HCT116 (cell line): ENCODE measurements at regions not wholly inside any gene's neighbourhood (a gene's known extent, or its start where the extent isn't known, plus 50 kb on each side); places are given as distances from the start of the nearest gene placed in this dataset.

Experiments
- ATAC-seq: fragments of 200-7000 bp; cut with Tn5 transposase; 2 replicates; pipeline ENCODE4 v1.9.1; 2020; ENCODE audit warnings: mild to moderate bottlenecking, moderate library complexity
- BruUV-seq: library from RNA; stranded (reverse); fragments of 400-500 nt; replicated peaks from 2 replicates; lab custom pipeline; 2021; lab: Mats Ljungman, UMichigan
- CTCF ChIA-PET: fragments of 300-600 bp; sonication (Branson Sonifier 250); formaldehyde crosslinking; loops from one replicate; lab custom pipeline; 2021; ENCODE audit warnings: antibody characterized with exemption; lab: Charles Lee
- POLR2A ChIA-PET: fragments of 300-600, 350-600 bp; sonication (Branson Sonifier 250); formaldehyde crosslinking; loops from one replicate; lab custom pipeline; 2021; ENCODE audit warnings: antibody characterized with exemption; lab: Charles Lee
- RAD21 ChIA-PET, 2 experiments: fragments of 300-600 bp; sonication (Branson Sonifier 250); formaldehyde crosslinking; loops; one replicate each; lab custom pipeline; 2023; ENCODE audit warnings: low total read pairs in 2 of 2; ENCODE audit not compliant: uncharacterized antibody in 2 of 2, unreplicated experiment in 2 of 2, low non-redundant PET in 1 of 2; lab: Charles Lee
- DNase-seq: peaks from one replicate; pipeline ENCODE4 v3.0.0-alpha.2; 2010; ENCODE audit warnings: low read depth, low spot score
- H2AFZ ChIP-seq: fragments of 200-600 bp; shearing (Covaris generic), sonication (generic); 2 replicates; pipeline ENCODE4 v1.6.1; 2017; ENCODE audit warnings: low read depth, mixed run types, mixed read lengths, antibody characterized with exemption, low read length; ENCODE audit not compliant: poor library complexity, severe bottlenecking
- H3K27ac ChIP-seq: 2 replicates; pipeline ENCODE4 v1.5.1; 2012; ENCODE audit warnings: low read depth, low read length
- H3K27me3 ChIP-seq: fragments of 200-600 bp; sonication (generic); 2 replicates; pipeline ENCODE4 v1.6.1; 2016; ENCODE audit warnings: mixed run types, low read length, mixed read lengths; ENCODE audit not compliant: insufficient read depth
- H3K36me3 ChIP-seq, 2 experiments: fragments of 200-500 bp in 1 of 2; fragments of 200-600 bp in 1 of 2; sonication (Bioruptor generic) in 1 of 2; sonication (generic) in 1 of 2; 2 replicates each; pipeline versions ENCODE4 v1.5.1 to v1.6.1; 2014 to 2016; ENCODE audit warnings: low read length in 2 of 2, inconsistent platforms in 1 of 2, mixed read lengths in 1 of 2, mixed run types in 1 of 2; ENCODE audit not compliant: insufficient read depth in 2 of 2, control insufficient read depth in 1 of 2
- H3K4me1 ChIP-seq, 2 experiments: fragments of 200-600 bp in 1 of 2; sonication (generic) in 1 of 2; 2 replicates each; pipeline versions ENCODE4 v1.5.1 to v1.6.1; 2012 to 2017; ENCODE audit warnings: low read length in 2 of 2, inconsistent platforms in 1 of 2, mild to moderate bottlenecking in 1 of 2, mixed read lengths in 1 of 2, mixed run types in 1 of 2, moderate library complexity in 1 of 2; ENCODE audit not compliant: insufficient read depth in 2 of 2, control insufficient read depth in 1 of 2
- H3K4me2 ChIP-seq: fragments of 200-600 bp; sonication (generic); 2 replicates; pipeline ENCODE4 v1.6.1; 2017; ENCODE audit warnings: mixed run types, low read length, mixed read lengths
- H3K4me3 ChIP-seq, 2 experiments: fragments of 200-600 bp in 1 of 2; sonication (generic) in 1 of 2; replicated peaks in 1 of 2; 2 replicates each; pipeline ENCODE4 v1.5.1; 2011 to 2016; ENCODE audit warnings: low read length in 2 of 2, control low read depth in 1 of 2, low read depth in 1 of 2, mild to moderate bottlenecking in 1 of 2, mixed read lengths in 1 of 2, mixed run types in 1 of 2
- H3K79me2 ChIP-seq: fragments of 200-600 bp; sonication (generic); 2 replicates; pipeline ENCODE4 v1.6.1; 2017; ENCODE audit warnings: mild to moderate bottlenecking, mixed run types, low read length, moderate library complexity, mixed read lengths; ENCODE audit not compliant: insufficient read depth
- H3K9ac ChIP-seq: fragments of 200-600 bp; sonication (generic); 2 replicates; pipeline ENCODE4 v1.6.1; 2016; ENCODE audit warnings: low read length, mixed read lengths
- H3K9me2 ChIP-seq: fragments of 200-600 bp; sonication (generic), shearing (Covaris generic); 2 replicates; pipeline ENCODE4 v1.6.1; 2017; ENCODE audit warnings: mixed run types, mild to moderate bottlenecking, moderate library complexity; ENCODE audit not compliant: insufficient read depth
- H3K9me3 ChIP-seq, 2 experiments: fragments of 200-500 bp in 1 of 2; fragments of 200-600 bp in 1 of 2; sonication (Bioruptor generic) in 1 of 2; sonication (generic) in 1 of 2; 2 replicates each; pipeline ENCODE4 v1.6.1; 2014 to 2017; ENCODE audit warnings: low read length in 2 of 2, mixed read lengths in 2 of 2, inconsistent platforms in 1 of 2, low read depth in 1 of 2, mild to moderate bottlenecking in 1 of 2, mixed run types in 1 of 2, moderate library complexity in 1 of 2; ENCODE audit not compliant: control insufficient read depth in 1 of 2, insufficient read depth in 1 of 2
- H4K20me1 ChIP-seq: fragments of 200-600 bp; sonication (generic), shearing (Covaris generic); 2 replicates; pipeline ENCODE4 v1.6.1; 2017; ENCODE audit warnings: mixed run types, mild to moderate bottlenecking, moderate library complexity; ENCODE audit not compliant: insufficient read depth
- ATF3 ChIP-seq: IDR thresholded peaks from 2 replicates; pipeline ENCODE4 v1.6.1; 2012
- CBX3 ChIP-seq: IDR thresholded peaks from 2 replicates; pipeline ENCODE4 v1.6.1; 2012; ENCODE audit warnings: low read depth
- CEBPB ChIP-seq: IDR thresholded peaks from 2 replicates; pipeline ENCODE4 v1.6.1; 2012; ENCODE audit warnings: low read depth
- EGR1 ChIP-seq: IDR thresholded peaks from 2 replicates; pipeline ENCODE4 v1.6.1; 2012; ENCODE audit warnings: low read depth
- ELF1 ChIP-seq: IDR thresholded peaks from 2 replicates; pipeline ENCODE4 v1.6.1; 2012; ENCODE audit warnings: low read depth, borderline replicate concordance
- EZH2 ChIP-seq: fragments of 200-600 bp; sonication (generic); IDR thresholded peaks from 2 replicates; pipeline ENCODE4 v1.6.1; 2017; ENCODE audit warnings: antibody characterized with exemption, mixed run types
- JUND ChIP-seq: IDR thresholded peaks from 2 replicates; pipeline ENCODE4 v1.6.1; 2012
- MAX ChIP-seq: IDR thresholded peaks from 2 replicates; pipeline ENCODE4 v1.6.1; 2012
- POLR2A ChIP-seq: IDR thresholded peaks from 2 replicates; pipeline ENCODE4 v1.7.0; 2011; ENCODE audit warnings: borderline replicate concordance; ENCODE audit not compliant: insufficient read depth, insufficient read length; ENCODE audit errors: extremely low read depth
- POLR2AphosphoS5 ChIP-seq: IDR thresholded peaks from 2 replicates; pipeline ENCODE4 v1.6.1; 2011; ENCODE audit warnings: mild to moderate bottlenecking, low read depth, low read length, moderate library complexity
- RAD21 ChIP-seq: IDR thresholded peaks from 2 replicates; pipeline ENCODE4 v1.6.1; 2012; ENCODE audit warnings: low read depth, mild to moderate bottlenecking
- SIN3A ChIP-seq: IDR thresholded peaks from 2 replicates; pipeline ENCODE4 v1.6.1; 2012; ENCODE audit warnings: low read depth
- SP1 ChIP-seq: IDR thresholded peaks from 2 replicates; pipeline ENCODE4 v1.6.1; 2012; ENCODE audit warnings: low read depth
- SRF ChIP-seq: IDR thresholded peaks from 2 replicates; pipeline ENCODE4 v1.6.1; 2012; ENCODE audit warnings: low read depth
- TCF7L2 ChIP-seq: IDR thresholded peaks from 2 replicates; pipeline ENCODE4 v1.7.0; 2011; ENCODE audit warnings: borderline replicate concordance, inconsistent platforms; ENCODE audit not compliant: insufficient read depth, insufficient read length; ENCODE audit errors: extremely low read depth
- YY1 ChIP-seq: IDR thresholded peaks from 2 replicates; pipeline ENCODE4 v1.6.1; 2011; ENCODE audit warnings: low read length, low read depth, moderate library complexity, mild to moderate bottlenecking; ENCODE audit not compliant: insufficient replicate concordance; ENCODE audit errors: extremely low read depth
- ZBTB33 ChIP-seq: IDR thresholded peaks from 2 replicates; pipeline ENCODE4 v1.6.1; 2011; ENCODE audit warnings: mild to moderate bottlenecking, low read length, moderate library complexity; ENCODE audit not compliant: insufficient replicate concordance; ENCODE audit errors: extremely low read depth
- ZNF274 ChIP-seq: fragments of 200-500 bp; sonication (Bioruptor generic); IDR thresholded peaks from 2 replicates; pipeline ENCODE4 v1.6.1; 2014; ENCODE audit warnings: mild to moderate bottlenecking, low read depth, low read length, inconsistent platforms
- intact Hi-C: fragments of 100-400 bp; cut with micrococcal nuclease; formaldehyde crosslinking; loops from 2 replicates; pipeline ENCODE4 v1.10.0; 2022

- TF ChIP-seq TCF7L2 = no peak
- no peak for TF ChIP-seq SRF
- no peak for TF ChIP-seq JUND
Observed at GRCh38 chr2:153668923-153669322, 190.4 kb upstream of the RPRM start (continued).

GRCh38 chr2:153710128-153710527, 161.6 kb upstream of the GALNT13 start:
- no peak overlapping the region for H3K27ac ChIP-seq
- POLR2A ChIA-PET = no interaction called here
- no peaks in the 10 kb centered on the region for H3K9me2 ChIP-seq
- ATAC-seq (no peak), DNase-seq (no peak)
- H3K9me3 ChIP-seq = no peaks in the 10 kb centered on the region
- no peaks in the 10 kb centered on the region for H3K36me3 ChIP-seq
- no peaks in the 10 kb centered on the region for H4K20me1 ChIP-seq
- TF ChIP-seq ELF1 = no peak
- RAD21 ChIA-PET = no interaction called here
- H3K4me3 ChIP-seq = no peak overlapping the region
- no peak overlapping the region for H2AFZ ChIP-seq
- no peaks in the 10 kb centered on the region for H3K4me1 ChIP-seq
- no peak overlapping the region for H3K9ac ChIP-seq
- CTCF ChIA-PET = no interaction called here
- intact Hi-C loops = no loop called here
- no peaks in the 10 kb centered on the region for H3K79me2 ChIP-seq
- H3K27me3 ChIP-seq = no peaks in the 10 kb centered on the region
- BruUV-seq = no TSS peak
- H3K4me2 ChIP-seq = no peak overlapping the region

- ChIA-PET RAD21 (no interaction called here), CTCF (no interaction called here), POLR2A (no interaction called here)
- Histone ChIP-seq H4K20me1 (no peaks in the 10 kb centered on the region), H3K4me2 (no peak overlapping the region), H3K36me3 (no peaks in the 10 kb centered on the region), H3K27ac (no peak overlapping the region), H3K27me3 (no peaks in the 10 kb centered on the region), H3K9me3 (no peaks in the 10 kb centered on the region), H3K9ac (no peak overlapping the region), H3K79me2 (no peaks in the 10 kb centered on the region), H2AFZ (no peak overlapping the region), H3K9me2 (no peaks in the 10 kb centered on the region), H3K4me1 (no peaks in the 10 kb centered on the region), H3K4me3 (no peak overlapping the region)
- no TSS peak for BruUV-seq
- intact Hi-C loops = no loop called here
- ATAC-seq (no peak), DNase-seq (no peak)
- TF ChIP-seq SRF = no peak
- TF ChIP-seq SP1 = no peak
- no peak for TF ChIP-seq SIN3A
- no peak for TF ChIP-seq POLR2A
- no peak for TF ChIP-seq ELF1
- no peak for TF ChIP-seq JUND
- no peak for TF ChIP-seq EZH2
- no peak for TF ChIP-seq POLR2AphosphoS5
- no peak for TF ChIP-seq ZBTB33
- no peak for TF ChIP-seq RAD21
- TF ChIP-seq EGR1 = no peak
- TF ChIP-seq YY1 = no peak
- TF ChIP-seq ZNF274 = no peak
- no peak for TF ChIP-seq TCF7L2
- no peak for TF ChIP-seq CBX3
- no peak for TF ChIP-seq ATF3
- no peak for TF ChIP-seq MAX
- TF ChIP-seq CEBPB = no peak
Observed at GRCh38 chr2:153715218-153715850, 156.4 kb upstream of the GALNT13 start.
